ENCODE measurements at regions not wholly inside any gene's neighbourhood (a gene's known extent, or its start where the extent isn't known, plus 50 kb on each side); places are given as distances from the start of the nearest gene placed in this dataset.
"Not testable (repeated sequence)": the region's sequence is repeated elsewhere in the genome, so short reads cannot be mapped to it uniquely, and the experiment has no call there.

DNA sequence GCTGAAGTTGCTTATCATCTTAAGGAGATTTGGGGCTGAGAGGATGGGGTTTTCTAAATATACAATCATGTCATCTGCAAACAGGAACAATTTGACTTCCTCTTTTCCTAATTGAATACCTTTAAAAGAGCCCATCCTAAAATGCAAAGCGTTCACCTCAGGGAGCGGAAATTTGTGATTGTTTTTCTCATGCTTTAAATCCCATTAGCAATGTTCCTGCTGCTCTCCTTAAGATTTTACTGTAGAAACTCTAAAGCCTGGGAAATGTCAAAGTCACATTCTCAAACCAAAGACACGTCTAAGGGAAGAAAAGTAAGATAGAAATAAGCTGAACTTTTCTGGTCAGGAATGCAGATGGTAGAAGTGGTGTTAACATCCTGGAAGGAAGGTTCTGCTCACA, 285.8 kb upstream of the MAP2 start:
- H4K20me1 ChIP-seq (ENCODE audit: insufficient read depth, low read length, poor library complexity, severe bottlenecking) = no peaks in the 10 kb centered on the region
- TF ChIP-seq, protein P1, sequence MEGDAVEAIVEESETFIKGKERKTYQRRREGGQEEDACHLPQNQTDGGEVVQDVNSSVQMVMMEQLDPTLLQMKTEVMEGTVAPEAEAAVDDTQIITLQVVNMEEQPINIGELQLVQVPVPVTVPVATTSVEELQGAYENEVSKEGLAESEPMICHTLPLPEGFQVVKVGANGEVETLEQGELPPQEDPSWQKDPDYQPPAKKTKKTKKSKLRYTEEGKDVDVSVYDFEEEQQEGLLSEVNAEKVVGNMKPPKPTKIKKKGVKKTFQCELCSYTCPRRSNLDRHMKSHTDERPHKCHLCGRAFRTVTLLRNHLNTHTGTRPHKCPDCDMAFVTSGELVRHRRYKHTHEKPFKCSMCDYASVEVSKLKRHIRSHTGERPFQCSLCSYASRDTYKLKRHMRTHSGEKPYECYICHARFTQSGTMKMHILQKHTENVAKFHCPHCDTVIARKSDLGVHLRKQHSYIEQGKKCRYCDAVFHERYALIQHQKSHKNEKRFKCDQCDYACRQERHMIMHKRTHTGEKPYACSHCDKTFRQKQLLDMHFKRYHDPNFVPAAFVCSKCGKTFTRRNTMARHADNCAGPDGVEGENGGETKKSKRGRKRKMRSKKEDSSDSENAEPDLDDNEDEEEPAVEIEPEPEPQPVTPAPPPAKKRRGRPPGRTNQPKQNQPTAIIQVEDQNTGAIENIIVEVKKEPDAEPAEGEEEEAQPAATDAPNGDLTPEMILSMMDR (conservative IDR thresholded peaks at IDR 0.05; ENCODE audit: low read length) = no peak
- no peak for TF ChIP-seq EZH2phosphoT487 (IDR thresholded peaks at IDR 0.05; ENCODE audit: borderline replicate concordance)

DNA sequence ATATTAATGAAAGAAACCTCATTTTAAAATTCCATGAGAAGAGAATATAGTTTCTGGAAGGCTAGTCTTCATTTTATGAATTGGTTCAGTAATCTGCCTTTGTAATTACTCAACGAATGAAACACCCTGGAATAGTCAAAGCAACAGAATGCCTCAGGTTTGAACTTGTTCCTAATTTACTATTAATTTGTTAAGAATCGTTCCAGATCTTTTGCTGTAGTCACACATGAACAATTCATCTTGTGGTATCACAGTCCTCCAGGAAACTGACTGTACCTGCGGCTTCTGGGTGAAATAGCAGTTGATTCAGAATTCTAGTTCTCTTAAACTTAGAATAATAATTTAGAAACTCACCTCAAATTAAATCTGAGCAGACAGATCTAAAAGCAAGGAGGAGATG, 282.7 kb upstream of the MAP2 start:
- H3K4me2 ChIP-seq (ENCODE audit: low read depth, low read length, poor library complexity, severe bottlenecking) = no peak overlapping the region
- H3K4me1 ChIP-seq (ENCODE audit: insufficient read depth, low read length, poor library complexity, severe bottlenecking) = no peaks in the 10 kb centered on the region

More for the DNA sequence above, 285.8 kb upstream of the MAP2 start:
- Histone ChIP-seq H3K9ac (ENCODE audit: low read depth, low read length, poor library complexity, severe bottlenecking) (no peak overlapping the region), H3K4me1 (ENCODE audit: insufficient read depth, low read length, poor library complexity, severe bottlenecking) (no peaks in the 10 kb centered on the region), H3K9me3 (ENCODE audit: insufficient read depth, low read depth, low read length) (no peaks in the 10 kb centered on the region), H3F3A (ENCODE audit: low read depth) (no peaks in the 10 kb centered on the region), H3K9me2 (replicated peaks; ENCODE audit: low read depth, low read length) (no peaks in the 10 kb centered on the region), H3K4me2 (ENCODE audit: low read depth, low read length, poor library complexity, severe bottlenecking) (no peak overlapping the region), H3K4me3 (ENCODE audit: low read length, poor library complexity, severe bottlenecking) (no peak overlapping the region), H3K36me3 (ENCODE audit: insufficient read depth, low read length) (no peaks in the 10 kb centered on the region), H3K27me3 (ENCODE audit: insufficient read depth, low read length, poor library complexity, severe bottlenecking) (no peaks in the 10 kb centered on the region), H2AFZ (ENCODE audit: low read length) (no peak overlapping the region), H3K79me2 (ENCODE audit: insufficient read depth, low read length) (no peaks in the 10 kb centered on the region)

DNA sequence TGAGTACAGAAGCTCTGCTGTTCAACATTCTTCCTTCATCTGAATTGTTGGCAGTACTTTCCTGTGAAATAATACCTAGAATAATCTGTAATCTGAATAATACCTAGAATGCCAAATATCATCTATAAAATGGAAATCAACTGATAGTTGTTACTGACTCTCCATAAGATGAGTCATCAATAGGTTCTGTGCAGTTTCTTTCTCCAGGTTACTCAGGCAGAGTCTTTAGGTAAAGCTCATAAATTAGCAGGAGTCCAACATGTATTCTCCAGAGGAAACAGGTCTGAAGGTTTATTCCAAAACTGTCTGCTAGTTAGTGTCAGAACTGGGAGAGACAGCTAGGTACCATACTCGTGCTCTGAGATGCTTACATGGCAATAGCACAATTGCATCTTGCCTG, 282.0 kb upstream of the MAP2 start:
- Histone ChIP-seq H3K9ac (ENCODE audit: low read depth, low read length, poor library complexity, severe bottlenecking) (no peak overlapping the region), H2AFZ (ENCODE audit: low read length) (no peak overlapping the region), H3K27me3 (ENCODE audit: insufficient read depth, low read length, poor library complexity, severe bottlenecking) (no peaks in the 10 kb centered on the region), H3K9me2 (replicated peaks; ENCODE audit: low read depth, low read length) (no peaks in the 10 kb centered on the region), H3K4me2 (ENCODE audit: low read depth, low read length, poor library complexity, severe bottlenecking) (no peak overlapping the region), H3K36me3 (ENCODE audit: insufficient read depth, low read length) (no peaks in the 10 kb centered on the region), H3F3A (ENCODE audit: low read depth) (no peaks in the 10 kb centered on the region), H4K20me1 (ENCODE audit: insufficient read depth, low read length, poor library complexity, severe bottlenecking) (no peaks in the 10 kb centered on the region), H3K4me1 (ENCODE audit: insufficient read depth, low read length, poor library complexity, severe bottlenecking) (no peaks in the 10 kb centered on the region), H3K4me3 (ENCODE audit: low read length, poor library complexity, severe bottlenecking) (no peak overlapping the region), H3K9me3 (ENCODE audit: insufficient read depth, low read depth, low read length) (no peaks in the 10 kb centered on the region), H3K79me2 (ENCODE audit: insufficient read depth, low read length) (no peaks in the 10 kb centered on the region)
- TF ChIP-seq, protein P1 (conservative IDR thresholded peaks at IDR 0.05; ENCODE audit: low read length) = no peak
- no peak for TF ChIP-seq EZH2phosphoT487 (IDR thresholded peaks at IDR 0.05; ENCODE audit: borderline replicate concordance)

More for the DNA sequence above, 282.7 kb upstream of the MAP2 start:
- no peaks in the 10 kb centered on the region for H3K9me3 ChIP-seq (ENCODE audit: insufficient read depth, low read depth, low read length)
- H4K20me1 ChIP-seq (ENCODE audit: insufficient read depth, low read length, poor library complexity, severe bottlenecking) = no peaks in the 10 kb centered on the region
- no peaks in the 10 kb centered on the region for H3F3A ChIP-seq (ENCODE audit: low read depth)
- no peaks in the 10 kb centered on the region for H3K27me3 ChIP-seq (ENCODE audit: insufficient read depth, low read length, poor library complexity, severe bottlenecking)
- no peak overlapping the region for H2AFZ ChIP-seq (ENCODE audit: low read length)
- no peaks in the 10 kb centered on the region for H3K9me2 ChIP-seq (replicated peaks; ENCODE audit: low read depth, low read length)
- no peak for TF ChIP-seq EZH2phosphoT487 (IDR thresholded peaks at IDR 0.05; ENCODE audit: borderline replicate concordance)
- TF ChIP-seq, protein P1 (conservative IDR thresholded peaks at IDR 0.05; ENCODE audit: low read length) = no peak
- no peak overlapping the region for H3K9ac ChIP-seq (ENCODE audit: low read depth, low read length, poor library complexity, severe bottlenecking)
- no peaks in the 10 kb centered on the region for H3K79me2 ChIP-seq (ENCODE audit: insufficient read depth, low read length)
- H3K4me3 ChIP-seq (ENCODE audit: low read length, poor library complexity, severe bottlenecking) = no peak overlapping the region
- H3K36me3 ChIP-seq (ENCODE audit: insufficient read depth, low read length) = no peaks in the 10 kb centered on the region

DNA sequence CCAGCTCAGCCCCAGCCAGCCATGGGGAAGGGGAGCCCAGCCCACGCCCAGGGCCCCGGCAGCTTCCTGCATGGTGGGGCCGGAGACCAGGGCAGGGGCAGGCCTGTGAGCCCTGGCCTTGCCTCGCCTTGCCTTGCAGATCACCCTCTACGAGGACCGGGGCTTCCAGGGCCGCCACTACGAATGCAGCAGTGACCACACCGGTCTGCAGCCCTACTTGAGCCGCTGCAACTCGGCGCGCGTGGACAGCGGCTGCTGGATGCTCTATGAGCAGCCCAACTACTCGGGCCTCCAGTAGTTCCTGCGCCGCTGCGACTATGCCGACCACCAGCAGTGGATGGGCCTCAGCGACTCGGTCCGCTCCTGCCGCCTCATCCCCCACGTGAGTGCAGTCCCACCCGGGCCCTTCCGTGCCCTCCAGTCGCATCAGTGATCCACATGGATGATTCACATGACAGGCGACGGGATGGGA, 278.6 kb upstream of the MAP2 start:
- not testable (repeated sequence) for H3K9ac ChIP-seq (ENCODE audit: low read depth, low read length, poor library complexity, severe bottlenecking); H3F3A ChIP-seq (ENCODE audit: low read depth); H3K4me1 ChIP-seq (ENCODE audit: insufficient read depth, low read length, poor library complexity, severe bottlenecking); H3K36me3 ChIP-seq (ENCODE audit: insufficient read depth, low read length); H4K20me1 ChIP-seq (ENCODE audit: insufficient read depth, low read length, poor library complexity, severe bottlenecking); H2AFZ ChIP-seq (ENCODE audit: low read length); H3K9me2 ChIP-seq (replicated peaks; ENCODE audit: low read depth, low read length); H3K4me2 ChIP-seq (ENCODE audit: low read depth, low read length, poor library complexity, severe bottlenecking); H3K79me2 ChIP-seq (ENCODE audit: insufficient read depth, low read length); H3K4me3 ChIP-seq (ENCODE audit: low read length, poor library complexity, severe bottlenecking); H3K9me3 ChIP-seq (ENCODE audit: insufficient read depth, low read depth, low read length); H3K27me3 ChIP-seq (ENCODE audit: insufficient read depth, low read length, poor library complexity, severe bottlenecking)

All from Loucy (cell line).